ENCODE measurements at regions not wholly inside any gene's neighbourhood (a gene's known extent, or its start where the extent isn't known, plus 50 kb on each side); places are given as distances from the start of the nearest gene placed in this dataset.

DNA sequence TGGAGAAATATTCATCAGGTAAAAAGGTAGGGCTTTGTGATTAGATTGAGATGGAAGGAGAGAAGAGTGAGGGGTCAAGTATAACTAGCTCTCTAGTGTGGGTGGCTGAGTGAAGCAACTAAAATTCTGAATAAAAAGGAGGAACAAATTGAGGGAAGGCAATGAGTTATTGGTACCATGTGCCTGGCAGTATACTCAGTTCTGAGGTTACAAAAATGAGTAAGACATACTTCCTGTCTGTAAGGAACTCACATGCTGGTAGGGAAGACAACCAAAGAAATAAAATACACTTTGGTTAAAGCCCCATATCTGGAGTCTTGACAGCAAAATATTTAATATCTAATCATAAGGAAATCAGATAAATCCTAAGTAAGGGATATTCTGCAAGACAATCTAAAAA lies 476.8 kb upstream of the C9orf72 start:
- no peak for DNase-seq (ENCODE audit: low spot score)
- intact Hi-C loops (cut with DNase I): no loop called here

DNA sequence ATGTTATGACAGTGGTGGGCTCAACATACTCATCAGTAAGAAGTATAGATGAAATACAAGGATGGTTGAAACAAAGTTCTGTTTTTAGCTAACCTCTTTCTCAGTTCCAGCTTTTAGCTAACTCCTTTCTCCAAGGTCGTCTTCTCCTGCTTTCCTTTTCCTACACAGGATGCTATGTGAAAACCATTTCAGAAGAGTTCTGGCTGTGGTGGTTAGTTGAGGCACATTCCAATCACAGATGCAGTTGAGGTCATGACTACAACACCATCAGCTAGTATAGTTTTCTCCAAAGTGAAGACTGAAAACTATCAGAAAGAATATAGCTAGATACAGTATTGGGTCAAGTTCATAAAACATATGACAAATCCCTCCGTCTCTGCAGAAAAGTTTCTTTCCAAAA lies 477.7 kb upstream of the C9orf72 start:
- no peak for DNase-seq (ENCODE audit: low spot score)
- intact Hi-C loops (cut with DNase I): no loop called here

DNA sequence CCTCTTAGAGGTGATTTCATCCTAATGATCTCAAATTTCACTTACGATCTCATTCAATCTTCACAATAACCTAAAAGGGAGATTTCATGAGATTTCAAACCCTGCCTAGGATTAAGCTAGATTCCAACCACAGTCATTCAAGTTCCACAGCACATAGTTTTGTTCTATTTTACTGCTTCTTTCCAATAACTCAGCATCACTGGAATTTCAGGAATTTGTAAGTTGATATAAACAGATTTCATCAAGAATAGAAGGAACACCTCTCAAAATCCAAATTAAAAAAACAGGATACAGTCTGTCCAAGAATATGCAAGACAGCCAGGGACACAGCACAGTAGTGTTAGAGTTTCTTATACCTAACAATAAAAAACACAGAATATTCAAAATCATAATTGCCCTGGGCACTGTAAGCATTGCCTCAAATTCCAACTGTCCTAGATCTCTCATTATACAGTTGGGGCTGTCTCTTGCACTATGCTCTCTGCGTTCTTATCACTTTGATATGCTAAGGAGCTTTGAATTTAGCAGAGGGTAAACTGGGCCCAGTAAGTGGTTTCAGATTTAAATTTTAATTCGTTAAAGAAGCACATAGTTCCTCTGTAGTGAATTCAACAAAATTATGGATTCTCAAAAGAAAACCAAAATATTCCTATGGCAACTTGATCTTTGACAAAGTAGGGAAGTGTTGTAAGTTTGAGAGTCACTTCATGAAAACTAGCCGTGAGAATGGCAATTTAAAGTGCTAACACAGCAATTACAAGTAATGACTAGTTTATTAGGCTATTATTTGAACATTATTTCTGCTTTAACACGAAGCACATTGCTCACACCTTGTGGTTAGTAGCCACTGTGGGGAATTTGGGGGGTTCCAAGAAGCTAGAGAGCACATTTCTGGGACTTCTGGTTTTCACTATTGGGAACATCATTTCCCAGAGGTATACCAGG lies 478.6 kb upstream of the C9orf72 start:
- intact Hi-C loops (cut with DNase I): no loop called here
- DNase-seq (ENCODE audit: low spot score): no peak

DNA sequence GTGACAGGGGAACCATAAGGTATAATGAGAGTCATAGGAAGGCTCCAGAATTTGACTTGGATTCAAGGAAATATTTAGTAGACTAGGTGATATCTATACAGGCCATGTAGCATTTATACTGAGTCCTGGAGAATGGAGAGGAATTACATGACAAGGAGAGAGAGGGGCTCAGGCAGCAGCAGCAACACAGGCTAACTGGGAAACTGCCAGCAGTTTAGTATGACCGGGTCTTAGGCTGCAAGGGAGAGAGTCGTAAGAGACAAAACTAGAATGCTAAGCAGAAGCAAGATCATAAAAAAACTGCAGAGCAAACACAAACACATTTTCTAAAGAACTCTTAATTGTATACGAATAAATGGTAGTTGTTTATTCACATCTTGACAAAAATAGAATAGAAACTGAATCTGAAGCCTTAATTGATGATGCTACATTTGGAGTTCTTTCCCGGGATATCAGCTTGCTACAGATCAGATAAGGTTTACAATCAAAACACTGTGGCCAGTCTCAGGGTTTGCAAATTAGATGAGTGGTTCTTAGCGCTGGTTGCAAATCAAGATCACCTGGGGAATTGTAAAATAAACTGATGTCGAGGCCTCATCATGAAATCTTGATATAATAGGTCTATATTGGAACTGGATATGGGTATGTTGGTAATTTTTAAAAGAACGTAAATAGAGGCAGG lies 480.0 kb upstream of the C9orf72 start:
- DNase-seq (ENCODE audit: low spot score): no peak
- intact Hi-C loops (cut with DNase I): no loop called here

DNA sequence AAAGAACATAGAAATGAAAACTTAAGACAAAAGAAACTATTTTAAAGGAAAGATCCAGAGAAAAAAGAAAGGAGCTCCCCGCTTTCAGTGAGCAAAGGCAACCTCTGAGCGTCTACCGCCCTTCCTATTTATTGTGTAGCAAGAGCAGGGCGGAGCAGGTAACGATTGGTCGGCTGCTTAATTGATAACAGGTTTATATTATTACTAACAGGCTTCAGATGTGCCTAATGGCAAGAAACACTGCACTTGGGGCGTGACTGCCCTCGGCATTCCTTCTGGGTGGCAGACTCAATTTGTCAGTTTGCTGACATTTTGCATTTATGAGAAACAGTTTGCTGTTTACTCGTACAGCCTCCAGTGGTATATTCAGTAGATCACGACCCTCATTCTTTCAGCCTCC lies 482.7 kb upstream of the C9orf72 start:
- no peak for DNase-seq (ENCODE audit: low spot score)
- intact Hi-C loops (cut with DNase I): no loop called here

DNA sequence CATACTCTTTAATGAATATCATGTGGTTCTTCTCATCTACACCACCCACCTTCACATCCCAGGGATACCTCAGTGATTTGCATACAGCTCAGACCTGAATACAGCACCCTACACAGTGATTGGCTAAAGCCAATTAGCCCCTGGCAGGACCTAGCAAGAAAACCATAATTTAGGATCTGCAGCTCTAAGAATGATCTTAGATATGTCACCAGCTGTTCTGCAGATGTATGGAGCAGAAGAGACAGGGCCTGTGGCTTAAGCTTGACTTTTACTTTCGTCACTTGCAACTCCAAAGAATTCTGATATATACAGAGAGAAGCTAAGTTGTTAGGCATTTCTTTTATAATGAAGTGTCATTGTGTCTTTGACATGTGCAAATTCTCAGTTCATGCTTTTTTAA lies 483.2 kb upstream of the C9orf72 start:
- intact Hi-C loops (cut with DNase I): no loop called here
- no peak for DNase-seq (ENCODE audit: low spot score)

DNA sequence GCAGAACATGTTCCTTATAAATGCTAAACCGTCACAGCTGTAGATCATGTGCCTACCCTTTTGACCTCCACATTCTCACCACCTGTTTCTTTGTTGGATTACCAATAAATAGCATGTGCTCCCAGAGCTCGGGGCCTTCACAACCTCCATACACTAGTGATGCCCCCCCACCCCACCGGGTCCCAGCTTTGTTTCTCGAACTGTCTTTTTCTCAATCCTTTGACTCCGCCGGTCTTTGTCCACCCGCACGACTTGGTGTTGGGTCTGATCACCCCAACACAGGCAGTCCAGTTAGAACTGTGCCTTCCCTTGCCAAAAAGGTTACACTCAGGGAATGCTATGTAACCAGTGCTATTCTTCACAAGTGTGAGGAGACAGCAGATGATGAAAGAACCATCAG lies 485.9 kb upstream of the C9orf72 start:
- intact Hi-C loops (cut with DNase I): no loop called here
- DNase-seq (ENCODE audit: low spot score): peak; percentile 68

DNA sequence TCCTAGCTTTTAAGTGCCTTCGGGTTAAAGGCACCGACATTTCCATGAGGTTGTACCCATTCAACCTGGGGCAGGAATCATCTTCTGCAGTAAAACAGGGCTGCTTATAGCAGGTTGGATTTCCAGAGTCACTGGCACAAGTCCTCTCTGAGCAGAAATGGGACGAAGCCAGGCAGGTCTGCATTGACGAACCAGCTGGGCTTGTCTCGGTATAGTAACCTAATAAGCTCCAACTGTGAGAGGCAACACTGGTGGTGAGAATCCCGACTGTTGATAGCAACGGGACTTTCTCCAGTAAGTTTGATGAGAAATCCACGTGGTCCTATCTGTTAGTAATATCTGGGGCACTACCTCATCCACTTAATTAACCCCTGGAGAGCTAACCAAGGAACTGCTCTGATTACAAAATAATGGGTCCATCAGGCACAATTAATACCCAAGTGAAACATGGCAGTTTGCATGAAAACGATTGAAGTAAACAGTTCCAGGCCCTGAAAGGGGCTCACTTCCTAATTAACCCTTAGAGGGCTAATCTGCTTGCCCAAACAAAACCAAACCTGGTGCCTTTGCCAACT lies 491.0 kb upstream of the C9orf72 start:
- no peak for DNase-seq (ENCODE audit: low spot score)
- intact Hi-C loops (cut with DNase I): no loop called here

DNA sequence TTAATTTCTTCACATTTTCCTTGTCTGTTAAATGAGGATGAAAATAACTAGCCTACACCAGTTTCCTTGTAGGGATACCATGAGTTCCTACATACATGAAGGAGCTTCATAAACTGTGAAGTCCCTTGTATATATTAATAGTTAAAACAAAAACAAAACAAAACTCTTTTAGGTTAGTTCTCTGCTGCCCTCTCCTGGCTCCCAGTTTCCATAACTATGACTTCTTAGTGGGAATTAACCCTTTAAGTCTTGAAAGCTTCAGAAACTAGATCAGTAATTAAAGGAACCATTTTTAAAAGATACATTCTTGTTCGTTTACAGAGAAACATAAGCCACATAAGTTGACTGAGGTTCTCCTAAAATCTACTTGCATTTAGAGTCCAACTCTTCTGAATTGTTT lies 500.0 kb upstream of the C9orf72 start:
- intact Hi-C loops (cut with DNase I): no loop called here
- no peak for DNase-seq (ENCODE audit: low spot score)

DNA sequence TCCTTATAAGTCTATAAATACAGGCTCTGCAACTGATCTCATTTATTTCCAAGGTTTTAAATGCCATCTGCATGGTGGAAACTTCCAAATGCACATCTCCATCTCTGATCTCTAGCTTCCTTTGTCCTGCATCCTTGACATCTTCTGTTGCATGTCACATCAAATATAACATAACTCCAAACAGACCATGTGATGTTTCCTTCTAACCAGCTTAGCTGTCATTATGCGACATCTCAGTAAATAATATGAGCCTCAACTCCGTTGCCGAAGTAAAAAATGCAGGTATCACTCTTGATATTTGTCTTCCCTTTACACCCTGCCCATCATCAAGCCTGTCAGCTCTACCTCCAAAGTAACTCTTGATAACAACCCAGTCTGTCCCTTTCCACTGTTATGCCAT lies 506.4 kb upstream of the C9orf72 start:
- intact Hi-C loops (cut with DNase I): no loop called here

DNA sequence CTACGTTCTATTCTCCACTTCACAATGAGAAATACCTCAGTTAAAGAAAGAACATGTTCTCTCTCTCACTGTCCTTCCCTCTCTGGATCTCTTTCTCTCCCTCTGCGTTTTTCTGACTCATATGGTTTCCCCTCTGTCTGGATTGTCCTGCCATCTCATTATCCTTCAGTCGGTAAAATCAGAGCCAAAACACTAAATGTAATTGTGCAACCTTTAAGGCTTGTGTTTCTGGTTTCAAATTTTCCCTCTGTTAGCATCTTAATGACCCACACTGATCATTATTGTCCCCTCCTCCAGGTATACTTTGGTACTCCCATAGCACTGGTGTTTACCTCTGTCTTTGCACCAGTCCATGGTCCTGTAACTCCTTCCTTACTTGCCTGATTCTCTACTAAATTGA lies 509.4 kb upstream of the C9orf72 start:
- intact Hi-C loops (cut with DNase I): no loop called here
- DNase-seq (ENCODE audit: low spot score): no peak

More for the DNA sequence above, 506.4 kb upstream of the C9orf72 start:
- DNase-seq (ENCODE audit: low spot score): no peak

DNA sequence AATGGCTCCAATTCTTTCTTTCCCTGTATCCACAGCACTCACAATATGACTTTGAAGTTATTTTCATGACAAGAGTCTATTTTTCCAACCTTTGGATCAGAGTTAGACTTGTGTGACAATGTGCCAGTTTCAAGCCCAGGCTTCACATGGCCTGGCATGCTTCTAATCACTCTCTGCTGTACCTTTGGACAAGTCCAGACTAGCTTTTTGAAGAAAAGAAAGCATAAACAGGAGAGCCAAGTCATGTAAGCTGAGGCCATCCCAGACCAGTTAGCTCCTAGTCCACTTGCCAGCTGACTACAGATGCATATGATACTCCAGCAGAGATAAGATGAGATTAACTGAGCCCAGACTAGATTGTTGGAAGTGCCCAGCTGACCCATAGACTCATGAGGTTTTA lies 513.6 kb upstream of the C9orf72 start:
- DNase-seq (ENCODE audit: low spot score): no peak
- intact Hi-C loops (cut with DNase I): no loop called here

DNA sequence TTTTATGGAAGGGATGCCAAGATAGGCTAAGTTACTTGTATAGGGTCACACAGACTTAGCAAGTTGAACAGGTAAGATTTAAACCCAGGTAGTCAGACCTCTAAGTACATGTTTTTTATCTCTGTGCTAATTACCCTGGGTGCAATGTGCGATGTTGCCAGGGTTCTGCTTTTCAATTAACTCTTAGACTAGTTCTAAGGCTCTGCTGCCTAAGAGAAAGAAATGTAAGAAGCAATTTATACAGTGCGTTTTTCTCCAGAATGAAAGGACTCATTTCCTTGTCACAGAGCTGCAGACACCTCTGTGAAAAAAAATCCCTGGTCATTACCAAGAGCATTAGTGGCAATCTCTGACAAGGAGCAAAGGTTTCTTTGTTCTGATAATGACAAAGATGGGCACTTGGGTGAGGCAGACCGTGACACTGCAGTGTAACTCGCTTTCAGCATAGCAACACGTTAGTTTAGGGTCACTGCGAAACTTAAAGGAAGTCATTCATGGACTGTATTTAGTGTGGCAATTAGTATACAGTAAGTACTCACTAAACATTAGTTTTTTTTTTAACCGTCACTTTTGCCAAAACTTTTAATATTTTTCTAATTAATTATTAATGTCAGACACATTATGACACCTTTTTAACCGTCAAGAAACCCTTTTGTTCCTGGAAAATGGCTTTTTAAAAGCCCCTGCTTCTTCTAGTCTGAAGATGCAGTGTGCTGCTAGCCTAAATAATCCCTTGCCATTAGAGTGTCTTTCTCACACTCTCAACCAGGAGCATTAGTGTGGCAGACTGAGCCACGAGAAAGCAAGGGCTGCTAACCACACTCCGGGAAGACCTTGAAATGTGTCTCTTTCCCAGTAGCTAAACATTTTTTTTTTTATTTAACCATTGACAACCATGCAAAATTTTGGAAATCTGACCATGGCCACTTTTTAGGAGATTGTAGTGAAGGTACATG lies 520.0 kb upstream of the C9orf72 start:
- intact Hi-C loops (cut with DNase I): no loop called here
- DNase-seq (ENCODE audit: low spot score): no peak

DNA sequence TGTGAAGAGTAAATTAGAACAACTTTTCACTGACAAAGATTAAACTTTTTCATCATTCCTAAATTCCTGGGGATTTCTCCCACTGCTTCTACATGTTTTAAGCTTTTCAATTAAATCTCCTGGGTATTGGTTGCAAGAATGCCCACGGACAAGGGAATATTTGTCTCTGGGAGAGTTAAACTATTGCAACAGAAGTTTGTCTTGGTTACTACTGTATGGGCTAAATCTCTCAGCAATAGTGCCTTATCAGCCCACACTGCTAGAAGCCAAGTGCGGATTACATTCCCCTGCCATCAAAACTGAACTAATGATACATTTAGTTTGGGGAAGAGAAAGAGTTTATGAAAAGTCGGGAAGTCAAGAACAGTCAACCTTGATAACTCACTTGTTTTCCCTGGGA lies 528.2 kb upstream of the C9orf72 start:
- intact Hi-C loops (cut with DNase I): no loop called here
- no peak for DNase-seq (ENCODE audit: low spot score)

DNA sequence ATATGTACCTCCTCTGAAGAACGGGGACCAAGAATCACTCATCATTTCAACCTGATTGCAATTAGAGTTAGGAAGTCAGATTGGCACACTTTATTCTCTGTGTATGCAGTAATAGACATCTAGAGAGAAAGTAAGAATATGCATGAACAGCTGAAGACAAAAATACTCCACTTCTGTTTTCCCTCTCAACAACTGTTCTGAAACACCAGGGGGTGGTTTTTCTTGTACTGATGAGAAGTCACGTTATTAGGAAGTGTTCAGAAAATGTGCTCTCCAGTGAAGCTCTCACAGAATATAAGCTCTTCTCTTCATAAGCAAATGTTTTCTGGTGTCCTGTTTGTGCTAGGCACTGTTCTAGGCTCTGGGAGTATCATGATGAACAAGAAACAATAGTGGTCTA lies 531.7 kb upstream of the C9orf72 start:
- DNase-seq (ENCODE audit: low spot score): no peak
- intact Hi-C loops (cut with DNase I): no loop called here

DNA sequence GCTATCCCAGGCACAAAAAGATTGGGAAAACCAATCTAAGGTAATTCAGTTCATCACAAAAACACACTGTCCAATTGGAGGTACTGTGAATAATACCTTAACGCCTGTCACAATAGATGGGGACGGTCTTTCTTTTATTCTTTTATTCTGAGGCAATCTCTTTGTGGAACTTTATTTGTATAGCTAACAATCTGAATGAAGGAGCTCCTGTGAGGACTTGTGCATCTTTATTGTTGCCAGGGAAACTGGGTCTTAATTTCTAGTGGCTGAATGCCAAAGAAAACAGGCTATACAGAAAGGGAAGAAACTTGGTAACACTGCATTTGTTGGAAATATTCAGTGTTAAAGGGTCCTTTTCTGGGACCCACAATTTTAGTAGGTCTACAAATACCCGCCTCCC lies 546.9 kb upstream of the C9orf72 start:
- no peak for DNase-seq (ENCODE audit: low spot score)
- intact Hi-C loops (cut with DNase I): no loop called here

DNA sequence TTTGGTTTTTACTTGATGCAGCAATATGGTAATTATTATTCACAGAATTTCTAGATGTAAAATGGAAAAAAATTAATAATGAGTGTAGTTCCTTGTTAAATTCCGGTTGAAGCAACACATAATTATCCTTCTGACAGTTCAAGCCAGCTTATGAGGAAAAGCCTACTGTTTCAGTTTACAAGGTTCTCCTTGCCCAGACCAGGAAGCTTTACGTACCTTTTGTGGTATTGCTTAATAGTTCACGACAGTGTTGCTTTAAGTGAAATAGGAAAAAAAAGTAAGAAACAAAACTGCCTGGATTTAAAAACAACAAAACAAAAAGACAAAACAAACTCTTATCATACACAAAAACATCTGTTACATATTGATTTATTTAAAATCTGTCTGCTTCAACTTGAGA lies 547.3 kb upstream of the C9orf72 start:
- intact Hi-C loops (cut with DNase I): no loop called here
- DNase-seq (ENCODE audit: low spot score): no peak

DNA sequence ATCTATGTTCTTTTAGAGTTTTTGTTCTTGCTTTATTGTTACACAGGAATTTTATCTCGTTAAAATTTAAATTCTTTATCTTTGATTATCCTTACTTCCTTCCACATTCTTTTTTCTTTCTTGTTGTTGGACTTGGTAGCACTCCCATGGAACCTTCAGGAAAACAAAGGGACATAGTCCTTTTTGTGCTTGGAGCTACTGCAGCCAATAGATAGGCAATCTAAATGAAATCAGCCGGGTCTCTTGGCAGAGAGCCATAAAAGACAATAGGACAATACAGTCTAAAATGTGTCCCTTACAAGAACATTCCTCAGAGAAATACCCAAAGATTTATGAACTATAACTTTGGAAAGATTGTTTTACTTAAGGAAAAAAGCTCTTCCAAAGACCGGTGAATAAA lies 548.1 kb upstream of the C9orf72 start:
- intact Hi-C loops (cut with DNase I): no loop called here

DNA sequence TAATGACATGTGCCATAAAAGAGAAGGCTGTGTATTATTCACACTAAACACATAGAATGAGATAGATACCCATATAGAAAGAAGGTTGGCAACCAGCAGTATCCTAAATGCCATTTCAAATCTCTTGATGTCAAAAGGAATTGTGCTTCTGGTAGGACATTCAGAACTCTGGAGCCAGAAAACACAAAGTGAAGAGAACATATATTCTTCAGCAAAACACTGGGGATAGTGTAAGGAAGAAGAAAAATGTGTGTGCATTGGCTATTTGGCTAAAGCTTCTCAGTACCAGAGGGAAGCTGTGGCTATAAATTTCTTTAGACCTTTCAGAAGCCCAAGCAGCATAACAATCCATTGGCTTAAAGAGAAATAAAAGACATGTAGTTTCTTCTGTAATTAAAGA lies 551.6 kb upstream of the C9orf72 start:
- DNase-seq (ENCODE audit: low spot score): no peak
- intact Hi-C loops (cut with DNase I): no loop called here

More for the DNA sequence above, 548.1 kb upstream of the C9orf72 start:
- DNase-seq (ENCODE audit: low spot score): no peak

DNA sequence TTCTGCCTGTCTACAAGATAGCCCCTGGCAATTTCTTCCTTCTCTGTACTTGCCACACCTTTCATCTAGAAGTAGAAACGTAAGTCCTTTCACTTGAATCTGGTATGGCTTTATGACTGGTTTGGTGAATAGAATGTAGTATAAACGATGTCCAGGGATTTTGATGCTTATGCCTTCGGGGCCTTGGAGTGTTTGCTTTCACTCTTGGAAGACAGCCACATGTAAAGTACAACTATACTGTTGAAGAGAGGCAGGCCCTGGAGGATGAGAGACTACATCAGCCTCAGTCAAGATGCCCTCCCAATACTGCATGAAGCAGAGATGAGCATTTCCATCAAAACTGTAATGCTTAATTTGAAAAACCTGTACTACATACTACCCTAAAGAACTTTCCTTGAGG lies 553.8 kb upstream of the C9orf72 start:
- intact Hi-C loops (cut with DNase I): no loop called here
- no peak for DNase-seq (ENCODE audit: low spot score)

Measured in posterior vena cava (tissue), 2 donors.